Progenitor cell of endocrine pancreas (in vitro differentiated cells): ENCODE measurements at regions not wholly inside any gene's neighbourhood (a gene's known extent, or its start where the extent isn't known, plus 50 kb on each side); places are given as distances from the start of the nearest gene placed in this dataset.

Source experiments
- DNase-seq: peaks from one replicate; pipeline ENCODE4 v3.0.0; 2021; ENCODE audit warnings: low spot score; ENCODE audit not compliant: unreplicated experiment
- H3K27ac Mint-ChIP-seq: 2 replicates; pipeline ENCODE4 v1.8.0; 2021; ENCODE audit warnings: mild to moderate bottlenecking, moderate library complexity, mixed read lengths
- H3K27me3 Mint-ChIP-seq: 2 replicates; pipeline ENCODE4 v1.8.0; 2021; ENCODE audit warnings: mixed read lengths
- H3K36me3 Mint-ChIP-seq: 2 replicates; pipeline ENCODE4 v1.8.0; 2022; ENCODE audit warnings: mixed read lengths; ENCODE audit not compliant: insufficient read depth
- H3K4me1 Mint-ChIP-seq: 2 replicates; pipeline ENCODE4 v1.8.0; 2021; ENCODE audit warnings: low read depth, mixed read lengths
- H3K4me3 Mint-ChIP-seq: 2 replicates; pipeline ENCODE4 v1.8.0; 2021; ENCODE audit warnings: low read depth, mild to moderate bottlenecking, moderate library complexity, mixed read lengths
- H3K9me3 Mint-ChIP-seq: 2 replicates; pipeline ENCODE4 v1.8.0; 2021; ENCODE audit warnings: low read depth, mixed read lengths
- CTCF ChIP-seq: fragments of 200-600 bp; sonication (generic); IDR thresholded peaks from one replicate; pipeline ENCODE4 v1.5.0; 2021; ENCODE audit warnings: antibody characterized with exemption, mild to moderate bottlenecking; ENCODE audit not compliant: unreplicated experiment

- H3K4me1 Mint-ChIP-seq, result no peaks in the 10 kb centered on the region
- DNase-seq, result no peak
- no peaks in the 10 kb centered on the region for H3K36me3 Mint-ChIP-seq
- no peak for TF ChIP-seq CTCF
- H3K27ac Mint-ChIP-seq, result no peak overlapping the region
- H3K4me3 Mint-ChIP-seq, result no peak overlapping the region
- H3K27me3 Mint-ChIP-seq, result peaks cover 3% of the 10 kb centered on the region
- H3K9me3 Mint-ChIP-seq, result no peaks in the 10 kb centered on the region
Measured at GRCh38 chr2:5343785-5344335, 348.3 kb upstream of the SOX11 start.

DNA sequence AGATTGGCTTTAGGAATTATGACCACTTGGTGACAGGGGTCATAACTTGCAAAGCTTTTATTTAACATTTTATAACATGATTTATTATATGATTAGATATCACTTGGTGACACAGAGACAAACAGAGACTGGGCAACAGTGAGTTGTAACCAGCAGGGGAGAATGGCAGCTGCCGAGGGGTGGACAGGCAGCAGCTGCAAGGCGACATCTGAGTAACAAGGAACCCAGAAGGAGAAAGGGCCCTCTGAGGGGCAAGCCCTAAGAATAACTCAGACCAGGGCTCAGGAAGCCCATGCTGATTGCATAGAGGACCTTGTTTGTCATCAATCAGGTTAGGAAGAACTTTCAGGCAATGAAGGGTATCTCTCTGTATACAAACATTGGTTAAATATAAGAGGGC, 339.9 kb upstream of the SOX11 start:
- no peaks in the 10 kb centered on the region for H3K36me3 Mint-ChIP-seq

DNA sequence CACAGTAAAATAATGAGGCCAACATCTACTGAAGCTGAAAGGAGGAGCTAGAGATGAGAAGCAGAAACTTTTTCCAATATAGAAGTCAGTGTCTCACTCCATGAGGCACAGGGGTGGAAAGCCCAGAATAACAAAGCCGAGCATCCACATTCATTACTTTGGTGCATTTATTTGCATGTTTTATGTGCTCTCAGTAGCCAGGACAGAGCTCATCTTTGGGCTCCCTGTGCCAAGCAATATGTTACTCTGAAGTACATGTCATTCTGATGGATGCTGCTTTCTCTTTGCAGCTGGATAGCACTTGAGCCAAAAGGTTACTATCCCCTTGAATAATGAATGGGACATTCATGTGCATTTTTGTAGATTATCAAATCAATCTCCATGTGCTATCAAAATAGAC, 338.6 kb upstream of the SOX11 start:
- no peaks in the 10 kb centered on the region for H3K27me3 Mint-ChIP-seq
- TF ChIP-seq CTCF, result no peak
- no peak for DNase-seq
- no peaks in the 10 kb centered on the region for H3K36me3 Mint-ChIP-seq
- H3K4me3 Mint-ChIP-seq, result no peak overlapping the region
- H3K9me3 Mint-ChIP-seq, result peaks cover 4% of the 10 kb centered on the region
- H3K27ac Mint-ChIP-seq, result no peak overlapping the region
- H3K4me1 Mint-ChIP-seq, result no peaks in the 10 kb centered on the region

More for the DNA sequence above, 339.9 kb upstream of the SOX11 start:
- no peak for DNase-seq
- no peaks in the 10 kb centered on the region for H3K27me3 Mint-ChIP-seq
- peaks cover 4% of the 10 kb centered on the region for H3K9me3 Mint-ChIP-seq
- TF ChIP-seq CTCF, result no peak
- H3K4me1 Mint-ChIP-seq, result no peaks in the 10 kb centered on the region
- no peak overlapping the region for H3K27ac Mint-ChIP-seq
- no peak overlapping the region for H3K4me3 Mint-ChIP-seq

DNA sequence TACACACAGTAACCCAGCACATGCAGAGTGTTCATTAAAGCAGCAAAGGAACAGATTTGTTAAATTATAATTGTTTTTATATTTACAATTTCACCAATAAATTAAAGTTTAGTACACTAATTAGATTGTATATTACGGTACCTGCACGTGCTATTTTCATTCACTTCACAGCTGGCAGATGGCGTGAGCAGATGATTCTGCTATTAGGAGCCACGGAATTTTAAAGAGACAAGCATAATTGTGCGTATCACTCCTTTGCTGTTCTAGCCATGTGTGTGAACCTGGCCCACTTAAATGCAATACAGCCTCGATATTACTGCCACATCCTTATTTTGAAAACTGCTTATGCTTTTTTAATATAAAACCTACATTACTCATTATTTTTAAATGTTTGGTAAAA, 332.8 kb upstream of the SOX11 start:
- no peaks in the 10 kb centered on the region for H3K27me3 Mint-ChIP-seq

DNA sequence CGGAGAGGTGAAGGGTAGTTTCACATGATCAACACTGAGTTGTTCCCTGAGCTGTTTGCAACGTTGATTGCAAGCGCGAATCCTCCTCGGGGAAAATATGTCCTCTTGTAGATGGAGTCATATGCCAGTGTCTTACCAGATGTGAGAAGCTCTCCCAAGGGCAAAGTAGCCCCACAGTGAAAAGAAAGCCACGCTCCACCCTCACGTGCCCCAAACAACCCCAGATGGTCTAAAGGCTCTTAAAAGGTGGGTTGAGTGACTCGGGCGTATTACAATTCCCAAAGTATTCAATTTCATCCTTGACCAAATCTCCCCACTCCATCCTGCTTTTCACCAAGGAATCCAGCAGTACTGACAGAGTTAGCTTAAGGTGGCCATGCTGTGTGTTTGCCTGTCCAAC, 332.1 kb upstream of the SOX11 start:
- Mint-ChIP-seq H3K36me3 (no peaks in the 10 kb centered on the region), H3K27me3 (no peaks in the 10 kb centered on the region), H3K9me3 (no peaks in the 10 kb centered on the region)

More for the DNA sequence above, 332.8 kb upstream of the SOX11 start:
- Mint-ChIP-seq H3K4me3 (no peak overlapping the region), H3K36me3 (no peaks in the 10 kb centered on the region), H3K4me1 (no peaks in the 10 kb centered on the region), H3K27ac (no peak overlapping the region), H3K9me3 (peaks cover 4% of the 10 kb centered on the region)
- TF ChIP-seq CTCF, result no peak
- DNase-seq, result no peak

More for the DNA sequence above, 332.1 kb upstream of the SOX11 start:
- no peak for TF ChIP-seq CTCF
- H3K27ac Mint-ChIP-seq, result no peak overlapping the region
- H3K4me1 Mint-ChIP-seq, result no peaks in the 10 kb centered on the region
- no peak overlapping the region for H3K4me3 Mint-ChIP-seq
- no peak for DNase-seq
